NCI-H2227 treated with DMSO at 0.1 percent for 48 hours (cell line): ENCODE measurements at regions not wholly inside any gene's neighbourhood (a gene's known extent, or its start where the extent isn't known, plus 50 kb on each side); places are given as distances from the start of the nearest gene placed in this dataset.

Source experiments
- DNase-seq: peaks from one replicate; lab custom pipeline; 2025; lab: John Stamatoyannopoulos, UW

- DNase-seq, result peak; percentile 39
Measured at GRCh38 chr4:37073226-37073840, 171.2 kb upstream of the NWD2 start.

GRCh38 chr4:37082912-37083311 is 161.6 kb upstream of the NWD2 start:
- DNase-seq, result no peak

GRCh38 chr4:37095925-37096324 is 148.6 kb upstream of the NWD2 start:
- DNase-seq, result no peak

- DNase-seq, result no peak
Measured at GRCh38 chr4:37101182-37101581, 143.4 kb upstream of the NWD2 start.

- no peak for DNase-seq
Measured at GRCh38 chr4:37101686-37102085, 142.9 kb upstream of the NWD2 start.

- no peak for DNase-seq
Measured at GRCh38 chr4:37109756-37110155, 134.8 kb upstream of the NWD2 start.

GRCh38 chr4:37124800-37125199 is 119.7 kb upstream of the NWD2 start:
- no peak for DNase-seq

GRCh38 chr4:37126051-37126450 is 118.5 kb upstream of the NWD2 start:
- DNase-seq, result no peak

GRCh38 chr4:37130465-37130864 is 114.1 kb upstream of the NWD2 start:
- DNase-seq, result no peak

GRCh38 chr4:37132351-37132974 is 112.1 kb upstream of the NWD2 start:
- no peak for DNase-seq

GRCh38 chr4:37132975-37133360 is 111.6 kb upstream of the NWD2 start:
- DNase-seq, result no peak

- DNase-seq, result no peak
Measured at GRCh38 chr4:37138019-37138653, 106.4 kb upstream of the NWD2 start.

- no peak for DNase-seq
Measured at GRCh38 chr4:37138789-37139188, 105.8 kb upstream of the NWD2 start.

- no peak for DNase-seq
Measured at GRCh38 chr4:37139987-37140386, 104.6 kb upstream of the NWD2 start.

GRCh38 chr4:37146260-37146659 is 98.3 kb upstream of the NWD2 start:
- no peak for DNase-seq

- no peak for DNase-seq
Measured at GRCh38 chr4:37157476-37158167, 86.9 kb upstream of the NWD2 start.

- DNase-seq, result no peak
Measured at GRCh38 chr4:37160653-37161052, 83.9 kb upstream of the NWD2 start.

GRCh38 chr4:37165844-37166243 is 78.7 kb upstream of the NWD2 start:
- no peak for DNase-seq

- no peak for DNase-seq
Measured at GRCh38 chr4:37169956-37170355, 74.6 kb upstream of the NWD2 start.

- DNase-seq, result no peak
Measured at GRCh38 chr4:37188100-37188499, 56.4 kb upstream of the NWD2 start.
